A549 (cell line): ENCODE measurements at regions not wholly inside any gene's neighbourhood (a gene's known extent, or its start where the extent isn't known, plus 50 kb on each side); places are given as distances from the start of the nearest gene placed in this dataset.

ENCODE experiments used
- ATAC-seq, 2 experiments: fragments of 200-7000 bp in 1 of 2; fragments of >200 bp in 1 of 2; cut with Nextera tagmentation in 1 of 2; cut with Tn5 transposase in 1 of 2; 3 replicates each; pipeline versions ENCODE4 v1.8.0 to v1.9.1; 2018 to 2020; ENCODE audit warnings: mild to moderate bottlenecking in 1 of 2, moderate library complexity in 1 of 2
- CTCF ChIA-PET: fragments of 300-600 bp; sonication (Branson Sonifier 250); formaldehyde crosslinking; extraction: SDS; loops from one replicate; lab custom pipeline; 2021; ENCODE audit warnings: antibody characterized with exemption, inconsistent platforms; lab: Yijun Ruan, JAX
- POLR2A ChIA-PET: fragments of 350-600 bp; formaldehyde crosslinking; extraction: SDS; loops from one replicate; lab custom pipeline; 2021; ENCODE audit warnings: antibody characterized with exemption, inconsistent platforms; lab: Yijun Ruan, JAX
- DNase-seq, 2 experiments: peaks; one replicate each; pipeline versions ENCODE4 v3.0.0 to v3.0.0-alpha.2; 2011 to 2016; ENCODE audit warnings: low read depth in 1 of 2, low spot score in 1 of 2
- FAIRE-seq: peaks from 2 replicates; lab custom pipeline; 2011; peaks lifted over from hg19 to GRCh38; lab: Jason Lieb, UNC
- H3K27ac ChIP-seq, 2 experiments: fragments of >200 bp; sonication (Bioruptor Twin); formaldehyde crosslinking; 3 replicates each; pipeline ENCODE4 v1.5.1; 2016 to 2017
- H3K4me1 ChIP-seq: fragments of >200 bp; sonication (Bioruptor Twin); formaldehyde crosslinking; 3 replicates; pipeline ENCODE4 v1.6.1; 2016
- H3K4me2 ChIP-seq: fragments of >200 bp; sonication (Bioruptor Twin); formaldehyde crosslinking; 3 replicates; pipeline ENCODE4 v1.6.1; 2016
- H3K4me3 ChIP-seq: fragments of >200 bp; sonication (Bioruptor Twin); formaldehyde crosslinking; 3 replicates; pipeline ENCODE4 v1.5.1; 2016
- H3K9me3 ChIP-seq: fragments of >200 bp; sonication (Bioruptor Twin); formaldehyde crosslinking; 3 replicates; pipeline ENCODE4 v1.6.1; 2016
- BHLHE40 ChIP-seq: IDR thresholded peaks from 2 replicates; pipeline ENCODE4 v1.6.1; 2012; ENCODE audit warnings: low read depth, low read length, inconsistent platforms
- CBX8 ChIP-seq: fragments of 200-600 bp; sonication (generic); IDR thresholded peaks from 2 replicates; pipeline ENCODE4 v1.6.1; 2016
- CEBPB ChIP-seq, 2 experiments: fragments of >200 bp in 1 of 2; sonication (Bioruptor Twin) in 1 of 2; formaldehyde crosslinking in 1 of 2; IDR thresholded peaks; 2 replicates each; pipeline ENCODE4 v1.6.1; 2012 to 2016
- CHD2 ChIP-seq: fragments of 150-350 bp; IDR thresholded peaks from 2 replicates; pipeline ENCODE4 v1.6.1; 2014; ENCODE audit warnings: low read length; ENCODE audit not compliant: partially characterized antibody
- CHD4 ChIP-seq: fragments of 200-600 bp; sonication (generic); IDR thresholded peaks from 2 replicates; pipeline ENCODE4 v1.6.1; 2016; ENCODE audit warnings: antibody characterized with exemption, mild to moderate bottlenecking, borderline replicate concordance
- EHF ChIP-seq: fragments of 250-450 bp; sonication (Bioruptor Pico); IDR thresholded peaks from 2 replicates; pipeline ENCODE4 v1.5.0; 2020; ENCODE audit warnings: mild to moderate bottlenecking
- HEYL ChIP-seq: fragments of 250-450 bp; sonication (Bioruptor Pico); IDR thresholded peaks from 2 replicates; pipeline ENCODE4 v1.8.0; 2021; ENCODE audit warnings: mild to moderate bottlenecking, moderate library complexity
- JUNB ChIP-seq: fragments of >200 bp; sonication (Bioruptor Twin); formaldehyde crosslinking; IDR thresholded peaks from 2 replicates; pipeline ENCODE4 v1.6.1; 2016
- KDM5A ChIP-seq: fragments of 200-600 bp; sonication (generic); IDR thresholded peaks from 2 replicates; pipeline ENCODE4 v1.6.1; 2016; ENCODE audit warnings: antibody characterized with exemption, mild to moderate bottlenecking
- MAZ ChIP-seq: fragments of 150-350 bp; IDR thresholded peaks from 2 replicates; pipeline ENCODE4 v1.6.1; 2014; ENCODE audit warnings: antibody characterized with exemption, low read depth, low read length, borderline replicate concordance
- NPAS2 ChIP-seq: fragments of 250-450 bp; sonication (Bioruptor Pico); IDR thresholded peaks from 2 replicates; pipeline ENCODE4 v1.8.0; 2022; ENCODE audit warnings: mild to moderate bottlenecking, moderate library complexity, borderline replicate concordance
- NR3C1 ChIP-seq: fragments of >200 bp; sonication (Bioruptor Twin); formaldehyde crosslinking; IDR thresholded peaks from 3 replicates; pipeline ENCODE4 v1.6.1; 2017
- PHF8 ChIP-seq: fragments of 200-600 bp; sonication (generic); IDR thresholded peaks from 2 replicates; pipeline ENCODE4 v1.6.1; 2016; ENCODE audit warnings: low read depth, mild to moderate bottlenecking, antibody characterized with exemption, moderate library complexity, borderline replicate concordance
- POLR2A ChIP-seq: IDR thresholded peaks from 2 replicates; pipeline ENCODE4 v1.6.1; 2012; ENCODE audit warnings: mild to moderate bottlenecking, low read length
- POLR2AphosphoS2 ChIP-seq: conservative IDR thresholded peaks from 2 replicates; pipeline ENCODE4 v1.6.1; 2012; ENCODE audit warnings: low read length, improper control_type of control experiment, inconsistent platforms
- RAD21 ChIP-seq, 2 experiments: fragments of >200 bp in 1 of 2; sonication (Bioruptor Twin) in 1 of 2; formaldehyde crosslinking in 1 of 2; IDR thresholded peaks in 1 of 2; conservative IDR thresholded peaks in 1 of 2; 2 replicates in 1 of 2; 3 replicates in 1 of 2; pipeline ENCODE4 v1.6.1; 2012 to 2018; ENCODE audit warnings: inconsistent platforms in 1 of 2
- RCOR1 ChIP-seq: fragments of 150-350 bp; IDR thresholded peaks from 2 replicates; pipeline ENCODE4 v1.6.1; 2014; ENCODE audit warnings: antibody characterized with exemption, low read length, low read depth
- RNF2 ChIP-seq: fragments of 200-600 bp; sonication (generic); IDR thresholded peaks from 2 replicates; pipeline ENCODE4 v1.6.1; 2016; ENCODE audit warnings: low read depth, mild to moderate bottlenecking, antibody characterized with exemption, moderate library complexity, borderline replicate concordance
- SMC3 ChIP-seq: fragments of >200 bp; sonication (Bioruptor Twin); formaldehyde crosslinking; IDR thresholded peaks from 3 replicates; pipeline ENCODE4 v1.6.1; 2018; ENCODE audit warnings: inconsistent platforms
- TFCP2L1 ChIP-seq: fragments of 250-450 bp; sonication (Bioruptor Pico); IDR thresholded peaks from 2 replicates; pipeline ENCODE4 v1.5.0; 2021; ENCODE audit warnings: mild to moderate bottlenecking
- ZC3H11A ChIP-seq: fragments of 450-650 bp; IDR thresholded peaks from 2 replicates; pipeline ENCODE4 v1.6.1; 2014; ENCODE audit warnings: antibody characterized with exemption, mild to moderate bottlenecking
- ZFP36 ChIP-seq: fragments of 450-650 bp; IDR thresholded peaks from 2 replicates; pipeline ENCODE4 v1.6.1; 2014; ENCODE audit warnings: borderline replicate concordance; ENCODE audit not compliant: partially characterized antibody
- ZSCAN20 ChIP-seq: fragments of 250-450 bp; sonication (Bioruptor Pico); IDR thresholded peaks from 2 replicates; pipeline ENCODE4 v1.8.0; 2022; ENCODE audit warnings: mild to moderate bottlenecking, moderate library complexity
- WGBS: methylation state at CpG from one replicate; pipeline ENCODE4 v1.1.6; 2017; ENCODE audit errors: missing lambda C conversion rate; 5-methylcytosine and 5-hydroxymethylcytosine counted together
- TF ChIP-seq, protein P1 (sequence below): fragments of 250-450 bp; sonication (Bioruptor Pico); IDR thresholded peaks from 2 replicates; pipeline ENCODE4 v1.5.0; 2020; ENCODE audit warnings: low read depth, mild to moderate bottlenecking, moderate library complexity
- TF ChIP-seq, protein P2 (sequence below): fragments of 150-350 bp; IDR thresholded peaks from 2 replicates; pipeline ENCODE4 v1.6.1; 2014; ENCODE audit warnings: low read depth, mild to moderate bottlenecking, low read length
- TF ChIP-seq, protein P3 (sequence below): IDR thresholded peaks from 2 replicates; pipeline ENCODE4 v1.6.1; 2012; ENCODE audit warnings: low read depth, borderline replicate concordance
- TF ChIP-seq, protein P4 (sequence below): fragments of >200 bp; sonication (Bioruptor Twin); formaldehyde crosslinking; IDR thresholded peaks from 2 replicates; pipeline ENCODE4 v1.6.1; 2016
- TF ChIP-seq, protein P5 (sequence below): fragments of >200 bp; sonication (Bioruptor Twin); formaldehyde crosslinking; IDR thresholded peaks from 3 replicates; pipeline ENCODE4 v1.6.1; 2016

DNA sequence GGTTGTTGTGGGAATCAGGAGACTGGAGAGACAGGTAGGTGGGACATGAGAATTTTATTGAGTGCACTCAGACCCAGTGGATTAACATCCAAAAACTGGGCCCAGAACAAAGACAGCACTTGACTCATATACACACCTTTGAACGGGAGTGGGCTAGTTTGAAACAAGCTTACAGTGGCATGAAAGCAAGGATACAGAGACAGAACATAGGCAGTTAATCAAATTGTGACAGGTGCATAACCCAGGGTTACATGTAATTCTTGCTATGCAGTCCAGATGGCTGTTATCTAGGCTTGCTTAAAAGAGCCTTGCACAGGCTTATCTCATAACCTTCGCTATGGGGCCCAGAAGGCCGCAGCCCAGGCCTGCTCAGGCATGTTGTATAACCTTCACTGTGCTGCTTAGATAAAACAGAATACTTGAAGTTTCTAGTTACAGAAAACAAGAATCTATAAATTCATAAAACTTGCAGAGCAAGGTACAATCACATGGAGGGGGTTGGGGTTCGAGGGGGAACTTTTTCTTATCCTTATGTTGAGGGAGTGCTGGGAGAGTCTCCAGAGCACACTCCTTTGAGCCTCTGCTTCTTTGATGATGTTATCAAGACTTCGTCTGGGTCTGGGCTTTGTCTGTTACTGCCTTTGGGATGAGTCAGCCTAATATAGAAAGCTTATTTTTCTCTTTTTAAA is 81.7 kb downstream of the TNFAIP2 start:
- ChIA-PET CTCF (interaction anchor here (0.6 to 2.1 kb wide), 8 partner anchors 10 to 188 kb away, joined by 3 to 9 read pairs (median 4); no protein-coding TSS in a partner anchor), POLR2A (no interaction called here)
- DNase-seq (peak in 1 of 2 experiments; percentile 81), ATAC-seq (no peak), FAIRE-seq (no peak)
- peaks cover 61% of the 10 kb centered on the region for H3K9me3 ChIP-seq
- H3K27ac ChIP-seq = no peak overlapping the region
- H3K4me3 ChIP-seq = no peak overlapping the region
- H3K4me2 ChIP-seq = no peak overlapping the region
- no peak for TF ChIP-seq ZFP36
- TF ChIP-seq, protein P1, sequence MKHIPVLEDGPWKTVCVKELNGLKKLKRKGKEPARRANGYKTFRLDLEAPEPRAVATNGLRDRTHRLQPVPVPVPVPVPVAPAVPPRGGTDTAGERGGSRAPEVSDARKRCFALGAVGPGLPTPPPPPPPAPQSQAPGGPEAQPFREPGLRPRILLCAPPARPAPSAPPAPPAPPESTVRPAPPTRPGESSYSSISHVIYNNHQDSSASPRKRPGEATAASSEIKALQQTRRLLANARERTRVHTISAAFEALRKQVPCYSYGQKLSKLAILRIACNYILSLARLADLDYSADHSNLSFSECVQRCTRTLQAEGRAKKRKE (CRISPR knock-in tag) = no peak
- TF ChIP-seq CBX8 = no peak
- no peak for TF ChIP-seq TFCP2L1 (CRISPR knock-in tag)
- no peak for TF ChIP-seq POLR2A
- no peak for TF ChIP-seq POLR2AphosphoS2
- TF ChIP-seq RCOR1 = no peak
- TF ChIP-seq, protein P2, sequence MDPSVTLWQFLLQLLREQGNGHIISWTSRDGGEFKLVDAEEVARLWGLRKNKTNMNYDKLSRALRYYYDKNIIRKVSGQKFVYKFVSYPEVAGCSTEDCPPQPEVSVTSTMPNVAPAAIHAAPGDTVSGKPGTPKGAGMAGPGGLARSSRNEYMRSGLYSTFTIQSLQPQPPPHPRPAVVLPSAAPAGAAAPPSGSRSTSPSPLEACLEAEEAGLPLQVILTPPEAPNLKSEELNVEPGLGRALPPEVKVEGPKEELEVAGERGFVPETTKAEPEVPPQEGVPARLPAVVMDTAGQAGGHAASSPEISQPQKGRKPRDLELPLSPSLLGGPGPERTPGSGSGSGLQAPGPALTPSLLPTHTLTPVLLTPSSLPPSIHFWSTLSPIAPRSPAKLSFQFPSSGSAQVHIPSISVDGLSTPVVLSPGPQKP = no peak
- no peak for TF ChIP-seq KDM5A
- no peak for TF ChIP-seq JUNB
- no peak for TF ChIP-seq ZSCAN20 (CRISPR knock-in tag)
- no peak for TF ChIP-seq EHF
- no peak for TF ChIP-seq CEBPB (IDR thresholded peaks at IDR 0.05)
- no peak for TF ChIP-seq ZC3H11A
- TF ChIP-seq, protein P3, sequence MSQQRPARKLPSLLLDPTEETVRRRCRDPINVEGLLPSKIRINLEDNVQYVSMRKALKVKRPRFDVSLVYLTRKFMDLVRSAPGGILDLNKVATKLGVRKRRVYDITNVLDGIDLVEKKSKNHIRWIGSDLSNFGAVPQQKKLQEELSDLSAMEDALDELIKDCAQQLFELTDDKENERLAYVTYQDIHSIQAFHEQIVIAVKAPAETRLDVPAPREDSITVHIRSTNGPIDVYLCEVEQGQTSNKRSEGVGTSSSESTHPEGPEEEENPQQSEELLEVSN = no peak
- TF ChIP-seq MAZ = no peak
- TF ChIP-seq CHD4 = no peak
- no peak for TF ChIP-seq RNF2
- TF ChIP-seq HEYL (CRISPR knock-in tag) = no peak
- H3K4me1 ChIP-seq = peaks cover 17% of the 10 kb centered on the region
- WGBS = 31% methylated on average over 5 of the region's 5 CpGs

DNA sequence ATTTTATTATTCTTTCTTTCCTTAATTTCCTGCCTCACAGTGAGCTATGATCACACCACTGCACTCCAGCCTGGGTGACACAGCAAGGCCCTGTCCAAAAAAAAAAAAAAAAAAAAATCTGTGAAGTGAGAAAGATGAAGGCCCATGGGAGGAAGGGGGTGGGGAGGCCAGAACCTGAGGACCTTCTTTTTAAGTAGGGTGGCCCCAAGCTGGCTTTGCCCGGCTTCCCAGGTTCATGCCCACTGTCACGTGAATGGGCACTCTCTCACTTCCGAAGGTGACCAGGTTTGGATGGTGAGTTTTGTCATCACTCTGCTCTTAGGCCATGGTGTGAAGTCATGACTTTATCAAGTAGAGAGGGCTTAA is 82.3 kb downstream of the TNFAIP2 start:
- CTCF ChIA-PET = interaction anchor here (1.0 to 2.1 kb wide), 5 partner anchors 10 to 187 kb away, joined by 3 to 9 read pairs (median 3); no protein-coding TSS in a partner anchor
- no peak for DNase-seq
- Histone ChIP-seq H3K27ac (no peak overlapping the region), H3K4me2 (no peak overlapping the region), H3K4me3 (no peak overlapping the region), H3K4me1 (peaks cover 17% of the 10 kb centered on the region), H3K9me3 (peaks cover 61% of the 10 kb centered on the region)
- WGBS = 90% methylated on average over 3 of the region's 3 CpGs
- no peak for ATAC-seq
- FAIRE-seq = no peak
- TF ChIP-seq, protein P4, sequence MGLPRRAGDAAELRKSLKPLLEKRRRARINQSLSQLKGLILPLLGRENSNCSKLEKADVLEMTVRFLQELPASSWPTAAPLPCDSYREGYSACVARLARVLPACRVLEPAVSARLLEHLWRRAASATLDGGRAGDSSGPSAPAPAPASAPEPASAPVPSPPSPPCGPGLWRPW = no peak
- TF ChIP-seq ZFP36 (no peak), CEBPB (IDR thresholded peaks at IDR 0.05) (no peak), NR3C1 (no peak), TFCP2L1 (CRISPR knock-in tag) (no peak), ZC3H11A (no peak), CHD2 (no peak), NPAS2 (CRISPR knock-in tag) (no peak), SMC3 (no peak), POLR2AphosphoS2 (no peak), EHF (no peak), RAD21 (conservative IDR thresholded peaks at IDR 0.05 in 1 of 2, IDR thresholded peaks at IDR 0.05 in 1 of 2) (no peak), BHLHE40 (no peak), PHF8 (no peak)
- TF ChIP-seq, protein P5, sequence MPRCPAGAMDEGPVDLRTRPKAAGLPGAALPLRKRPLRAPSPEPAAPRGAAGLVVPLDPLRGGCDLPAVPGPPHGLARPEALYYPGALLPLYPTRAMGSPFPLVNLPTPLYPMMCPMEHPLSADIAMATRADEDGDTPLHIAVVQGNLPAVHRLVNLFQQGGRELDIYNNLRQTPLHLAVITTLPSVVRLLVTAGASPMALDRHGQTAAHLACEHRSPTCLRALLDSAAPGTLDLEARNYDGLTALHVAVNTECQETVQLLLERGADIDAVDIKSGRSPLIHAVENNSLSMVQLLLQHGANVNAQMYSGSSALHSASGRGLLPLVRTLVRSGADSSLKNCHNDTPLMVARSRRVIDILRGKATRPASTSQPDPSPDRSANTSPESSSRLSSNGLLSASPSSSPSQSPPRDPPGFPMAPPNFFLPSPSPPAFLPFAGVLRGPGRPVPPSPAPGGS = no peak
- POLR2A ChIA-PET = no interaction called here
